ENCODE measurements at regions not wholly inside any gene's neighbourhood (a gene's known extent, or its start where the extent isn't known, plus 50 kb on each side); places are given as distances from the start of the nearest gene placed in this dataset.

DNA sequence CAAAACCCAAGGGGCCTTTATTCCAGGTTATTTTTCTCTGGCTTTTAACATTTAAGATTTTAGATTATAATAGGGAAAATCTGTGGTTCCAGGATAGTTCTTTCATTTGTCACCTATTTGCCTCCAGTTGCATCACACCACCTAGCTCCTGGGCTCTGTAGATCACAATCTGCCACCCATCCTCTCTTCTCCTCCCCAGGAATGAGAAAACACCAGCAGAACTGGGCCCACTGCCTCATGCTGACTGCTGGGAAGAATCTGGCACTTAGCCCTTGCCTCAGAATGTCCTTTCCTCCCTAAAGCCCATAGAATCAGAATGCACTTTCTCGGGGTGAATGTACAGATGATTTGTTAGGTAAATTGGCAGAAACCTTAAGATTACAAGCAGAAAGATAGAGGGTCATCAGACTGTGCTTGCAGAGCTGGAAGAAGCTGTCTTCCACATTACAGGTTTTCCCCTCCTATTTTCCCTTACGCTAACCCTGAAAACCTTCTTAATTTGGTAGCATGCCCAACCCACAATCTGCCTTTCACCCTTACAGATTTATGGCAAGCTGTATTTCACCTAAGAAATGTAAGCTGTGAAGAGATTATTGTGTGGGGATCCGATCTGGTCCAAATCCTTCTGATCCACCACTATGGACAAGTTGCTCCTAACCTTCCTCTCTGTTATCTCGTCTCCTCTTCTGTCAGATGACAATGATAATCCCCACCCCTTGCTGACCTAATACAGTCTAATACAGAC, 72.6 kb downstream of the LRRC30 start:
- Histone ChIP-seq H3K4me2 (ENCODE audit: low read length) (no peak overlapping the region), H3K9me3 (ENCODE audit: control insufficient read depth, low read length) (no peaks in the 10 kb centered on the region), H3K9ac (no peak overlapping the region), H3K27ac (no peak overlapping the region), H3K79me2 (no peaks in the 10 kb centered on the region), H3K27me3 (ENCODE audit: control insufficient read depth, insufficient read depth, low read length) (no peaks in the 10 kb centered on the region), H3K36me3 (ENCODE audit: control insufficient read depth, insufficient read depth, low read length) (no peaks in the 10 kb centered on the region), H3K4me1 (no peaks in the 10 kb centered on the region), H3K4me3 (ENCODE audit: low read depth, low read length) (no peak overlapping the region), H2AFZ (no peak overlapping the region)
- TF ChIP-seq, protein P1, sequence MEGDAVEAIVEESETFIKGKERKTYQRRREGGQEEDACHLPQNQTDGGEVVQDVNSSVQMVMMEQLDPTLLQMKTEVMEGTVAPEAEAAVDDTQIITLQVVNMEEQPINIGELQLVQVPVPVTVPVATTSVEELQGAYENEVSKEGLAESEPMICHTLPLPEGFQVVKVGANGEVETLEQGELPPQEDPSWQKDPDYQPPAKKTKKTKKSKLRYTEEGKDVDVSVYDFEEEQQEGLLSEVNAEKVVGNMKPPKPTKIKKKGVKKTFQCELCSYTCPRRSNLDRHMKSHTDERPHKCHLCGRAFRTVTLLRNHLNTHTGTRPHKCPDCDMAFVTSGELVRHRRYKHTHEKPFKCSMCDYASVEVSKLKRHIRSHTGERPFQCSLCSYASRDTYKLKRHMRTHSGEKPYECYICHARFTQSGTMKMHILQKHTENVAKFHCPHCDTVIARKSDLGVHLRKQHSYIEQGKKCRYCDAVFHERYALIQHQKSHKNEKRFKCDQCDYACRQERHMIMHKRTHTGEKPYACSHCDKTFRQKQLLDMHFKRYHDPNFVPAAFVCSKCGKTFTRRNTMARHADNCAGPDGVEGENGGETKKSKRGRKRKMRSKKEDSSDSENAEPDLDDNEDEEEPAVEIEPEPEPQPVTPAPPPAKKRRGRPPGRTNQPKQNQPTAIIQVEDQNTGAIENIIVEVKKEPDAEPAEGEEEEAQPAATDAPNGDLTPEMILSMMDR (IDR thresholded peaks at IDR 0.05): no peak

DNA sequence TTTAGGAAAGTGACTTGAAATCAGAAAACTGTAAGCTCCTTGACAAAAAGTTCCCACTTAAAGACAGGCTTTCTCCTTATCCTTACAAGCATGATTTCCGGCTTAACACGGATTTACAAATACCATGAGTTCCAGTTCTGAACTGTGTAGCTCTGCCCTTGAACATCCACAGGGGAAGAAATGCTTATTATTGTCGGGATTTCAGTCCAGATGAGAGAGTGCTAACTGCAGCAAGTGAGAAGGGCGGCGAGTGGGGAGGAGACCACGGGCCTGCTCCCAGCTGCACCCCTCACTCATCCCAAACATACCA, 73.1 kb downstream of the LRRC30 start:
- Histone ChIP-seq H2AFZ (no peak overlapping the region), H3K4me3 (ENCODE audit: low read depth, low read length) (no peak overlapping the region), H3K27ac (no peak overlapping the region), H3K27me3 (ENCODE audit: control insufficient read depth, insufficient read depth, low read length) (no peaks in the 10 kb centered on the region), H3K36me3 (ENCODE audit: control insufficient read depth, insufficient read depth, low read length) (no peaks in the 10 kb centered on the region), H3K9me3 (ENCODE audit: control insufficient read depth, low read length) (no peaks in the 10 kb centered on the region), H3K4me2 (ENCODE audit: low read length) (no peak overlapping the region), H3K79me2 (no peaks in the 10 kb centered on the region), H3K4me1 (no peaks in the 10 kb centered on the region), H3K9ac (no peak overlapping the region)
- TF ChIP-seq, protein P1 (IDR thresholded peaks at IDR 0.05): no peak

DNA sequence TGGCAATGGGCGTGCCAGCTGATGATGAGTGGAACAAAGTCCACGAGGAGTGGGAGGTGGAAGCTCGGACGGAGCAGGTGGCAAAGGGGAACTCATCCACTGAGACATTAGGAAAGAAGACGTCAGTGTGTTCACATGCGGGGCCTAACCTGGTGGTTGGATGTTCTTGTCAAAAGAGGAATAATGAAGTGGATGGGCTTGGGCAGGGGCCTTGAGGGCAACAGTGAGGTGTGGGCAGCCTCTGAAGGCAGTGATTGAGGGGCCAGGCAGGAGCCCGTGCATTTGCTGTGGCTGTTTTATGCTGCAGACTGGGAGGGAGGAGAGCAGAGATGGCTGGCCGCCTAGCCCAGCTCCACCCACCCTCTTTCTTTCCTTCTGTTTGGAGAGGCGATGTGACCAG, 74.5 kb downstream of the LRRC30 start:
- no peak overlapping the region for H3K9ac ChIP-seq
- no peak overlapping the region for H2AFZ ChIP-seq
- no peak overlapping the region for H3K4me3 ChIP-seq (ENCODE audit: low read depth, low read length)
- H3K9me3 ChIP-seq (ENCODE audit: control insufficient read depth, low read length): no peaks in the 10 kb centered on the region
- no peaks in the 10 kb centered on the region for H3K4me1 ChIP-seq
- H3K4me2 ChIP-seq (ENCODE audit: low read length): no peak overlapping the region
- no peaks in the 10 kb centered on the region for H3K79me2 ChIP-seq
- no peak overlapping the region for H3K27ac ChIP-seq
- TF ChIP-seq, protein P1 (IDR thresholded peaks at IDR 0.05): no peak
- no peaks in the 10 kb centered on the region for H3K36me3 ChIP-seq (ENCODE audit: control insufficient read depth, insufficient read depth, low read length)
- H3K27me3 ChIP-seq (ENCODE audit: control insufficient read depth, insufficient read depth, low read length): no peaks in the 10 kb centered on the region

DNA sequence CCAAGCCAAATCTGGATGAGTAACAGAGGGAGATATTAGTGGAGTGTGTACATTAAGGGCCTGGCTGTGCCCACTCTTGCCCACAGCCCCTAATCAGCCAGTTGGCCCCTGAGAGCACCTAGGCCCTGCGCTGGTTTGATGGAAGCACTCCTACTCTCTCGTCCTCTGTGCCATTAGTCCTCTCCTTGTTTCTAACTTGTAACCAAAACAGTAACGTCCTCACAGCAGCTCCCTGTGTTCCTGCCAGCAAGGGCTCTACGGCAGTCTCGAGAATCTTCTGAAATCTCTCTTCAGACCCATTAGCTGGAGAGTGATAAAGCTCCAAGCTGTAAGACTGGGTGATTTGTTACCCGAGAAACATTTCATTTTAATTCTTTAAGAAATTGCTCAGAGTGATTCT, 76.1 kb downstream of the LRRC30 start:
- TF ChIP-seq, protein P1 (IDR thresholded peaks at IDR 0.05): no peak
- Histone ChIP-seq H3K4me2 (ENCODE audit: low read length) (no peak overlapping the region), H3K9me3 (ENCODE audit: control insufficient read depth, low read length) (no peaks in the 10 kb centered on the region), H3K27ac (no peak overlapping the region), H3K36me3 (ENCODE audit: control insufficient read depth, insufficient read depth, low read length) (no peaks in the 10 kb centered on the region), H3K9ac (no peak overlapping the region), H2AFZ (no peak overlapping the region), H3K79me2 (no peaks in the 10 kb centered on the region), H3K27me3 (ENCODE audit: control insufficient read depth, insufficient read depth, low read length) (no peaks in the 10 kb centered on the region), H3K4me3 (ENCODE audit: low read depth, low read length) (no peak overlapping the region), H3K4me1 (no peaks in the 10 kb centered on the region)

DNA sequence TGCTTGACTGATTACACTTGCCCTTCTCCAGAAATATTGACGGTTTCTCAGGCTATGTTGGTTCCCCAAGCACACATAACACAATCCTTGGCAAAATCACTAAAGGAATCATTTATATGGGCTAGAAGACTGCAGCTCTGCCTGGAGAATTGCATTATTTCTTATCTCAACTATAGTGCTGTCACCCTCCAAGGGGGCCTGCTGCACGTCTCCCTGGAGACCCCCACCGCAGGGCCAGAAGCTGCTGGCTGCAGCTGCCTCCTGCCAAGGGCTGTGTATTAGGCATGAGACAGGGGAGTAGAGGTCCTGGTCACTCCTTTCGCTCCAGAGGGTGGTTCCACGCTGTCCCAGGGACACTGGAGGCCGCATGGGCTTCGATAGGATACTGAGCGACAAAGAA, 76.6 kb downstream of the LRRC30 start:
- H3K4me3 ChIP-seq (ENCODE audit: low read depth, low read length): no peak overlapping the region
- no peak overlapping the region for H2AFZ ChIP-seq
- H3K9me3 ChIP-seq (ENCODE audit: control insufficient read depth, low read length): no peaks in the 10 kb centered on the region
- H3K9ac ChIP-seq: no peak overlapping the region
- H3K4me1 ChIP-seq: no peaks in the 10 kb centered on the region
- H3K4me2 ChIP-seq (ENCODE audit: low read length): no peak overlapping the region
- H3K27ac ChIP-seq: no peak overlapping the region
- TF ChIP-seq, protein P1 (IDR thresholded peaks at IDR 0.05): no peak
- H3K79me2 ChIP-seq: no peaks in the 10 kb centered on the region
- no peaks in the 10 kb centered on the region for H3K27me3 ChIP-seq (ENCODE audit: control insufficient read depth, insufficient read depth, low read length)
- H3K36me3 ChIP-seq (ENCODE audit: control insufficient read depth, insufficient read depth, low read length): no peaks in the 10 kb centered on the region

Data from parathyroid adenoma (tissue), 2 donors.